BJ (cell line): ENCODE measurements at regions not wholly inside any gene's neighbourhood (a gene's known extent, or its start where the extent isn't known, plus 50 kb on each side); places are given as distances from the start of the nearest gene placed in this dataset.

Experiments used
- CTCF ChIA-PET: fragments of 350-600 bp; formaldehyde crosslinking; extraction: SDS; loops from one replicate; lab custom pipeline; 2021; ENCODE audit warnings: antibody characterized with exemption, inconsistent platforms; lab: Yijun Ruan, JAX
- POLR2A ChIA-PET: fragments of 300-600 bp; sonication (Branson Sonifier 250); formaldehyde crosslinking; extraction: SDS; loops from one replicate; lab custom pipeline; 2021; ENCODE audit warnings: antibody characterized with exemption; lab: Charles Lee
- DNase-seq: peaks from one replicate; pipeline ENCODE4 v3.0.0-alpha.2; 2011; ENCODE audit warnings: low read depth
- H3K27me3 ChIP-seq: 2 replicates; pipeline ENCODE4 v1.6.0; 2011; ENCODE audit warnings: low read length; ENCODE audit not compliant: control insufficient read depth, insufficient read depth
- H3K36me3 ChIP-seq: 2 replicates; pipeline ENCODE4 v1.5.1; 2011; ENCODE audit warnings: low read length; ENCODE audit not compliant: control insufficient read depth, insufficient read depth
- H3K4me3 ChIP-seq: 2 replicates; pipeline ENCODE4 v1.5.1; 2011; ENCODE audit warnings: low read depth, mild to moderate bottlenecking, control low read depth, low read length
- TF ChIP-seq, protein P1 (sequence below): IDR thresholded peaks from 2 replicates; pipeline ENCODE4 v1.5.1; 2011; ENCODE audit warnings: low read depth, mild to moderate bottlenecking, control low read depth, inconsistent platforms, low read length, moderate library complexity; ENCODE audit not compliant: insufficient read depth

DNA sequence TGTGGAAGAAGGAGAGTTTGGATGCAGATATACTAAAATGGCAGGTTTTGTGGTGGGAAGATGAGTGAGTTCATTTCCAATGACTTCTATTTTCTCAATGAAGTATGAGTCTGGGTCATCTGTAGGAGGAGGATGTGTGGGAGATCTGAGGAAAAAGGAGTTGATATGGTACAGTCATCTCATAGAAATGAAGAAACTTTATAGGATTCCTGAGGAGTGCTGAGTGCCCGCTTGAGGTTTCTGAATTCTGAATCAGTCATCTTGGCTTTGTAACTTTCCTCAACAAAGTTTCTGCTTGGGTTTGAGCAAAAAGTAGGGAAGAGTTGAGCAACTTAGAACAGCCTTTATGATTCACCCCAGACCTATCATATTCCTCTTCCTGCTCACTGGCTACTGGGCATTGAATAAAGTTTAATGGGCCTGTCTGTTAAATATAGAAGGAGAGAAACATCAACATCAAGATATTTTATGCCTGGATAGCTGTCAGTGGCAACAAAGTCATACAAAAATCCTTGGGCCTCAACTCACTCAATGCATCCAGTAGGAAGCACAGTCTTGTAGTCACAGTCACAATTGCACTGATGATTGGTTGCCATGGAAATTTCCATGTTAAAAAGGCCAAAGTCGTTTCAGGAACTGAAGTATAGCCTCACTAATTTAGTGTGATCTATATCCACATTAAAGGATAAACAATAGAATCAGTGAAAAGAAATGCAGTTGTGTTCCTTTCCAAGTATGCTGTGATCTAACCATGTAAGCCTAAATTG is 284.7 kb downstream of the DUSP6 start:
- ChIA-PET POLR2A (no interaction called here), CTCF (no interaction called here)
- Histone ChIP-seq H3K27me3 (no peaks in the 10 kb centered on the region), H3K4me3 (no peak overlapping the region), H3K36me3 (no peaks in the 10 kb centered on the region)
- peak; percentile 85 for DNase-seq
- TF ChIP-seq, protein P1, sequence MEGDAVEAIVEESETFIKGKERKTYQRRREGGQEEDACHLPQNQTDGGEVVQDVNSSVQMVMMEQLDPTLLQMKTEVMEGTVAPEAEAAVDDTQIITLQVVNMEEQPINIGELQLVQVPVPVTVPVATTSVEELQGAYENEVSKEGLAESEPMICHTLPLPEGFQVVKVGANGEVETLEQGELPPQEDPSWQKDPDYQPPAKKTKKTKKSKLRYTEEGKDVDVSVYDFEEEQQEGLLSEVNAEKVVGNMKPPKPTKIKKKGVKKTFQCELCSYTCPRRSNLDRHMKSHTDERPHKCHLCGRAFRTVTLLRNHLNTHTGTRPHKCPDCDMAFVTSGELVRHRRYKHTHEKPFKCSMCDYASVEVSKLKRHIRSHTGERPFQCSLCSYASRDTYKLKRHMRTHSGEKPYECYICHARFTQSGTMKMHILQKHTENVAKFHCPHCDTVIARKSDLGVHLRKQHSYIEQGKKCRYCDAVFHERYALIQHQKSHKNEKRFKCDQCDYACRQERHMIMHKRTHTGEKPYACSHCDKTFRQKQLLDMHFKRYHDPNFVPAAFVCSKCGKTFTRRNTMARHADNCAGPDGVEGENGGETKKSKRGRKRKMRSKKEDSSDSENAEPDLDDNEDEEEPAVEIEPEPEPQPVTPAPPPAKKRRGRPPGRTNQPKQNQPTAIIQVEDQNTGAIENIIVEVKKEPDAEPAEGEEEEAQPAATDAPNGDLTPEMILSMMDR = no peak

DNA sequence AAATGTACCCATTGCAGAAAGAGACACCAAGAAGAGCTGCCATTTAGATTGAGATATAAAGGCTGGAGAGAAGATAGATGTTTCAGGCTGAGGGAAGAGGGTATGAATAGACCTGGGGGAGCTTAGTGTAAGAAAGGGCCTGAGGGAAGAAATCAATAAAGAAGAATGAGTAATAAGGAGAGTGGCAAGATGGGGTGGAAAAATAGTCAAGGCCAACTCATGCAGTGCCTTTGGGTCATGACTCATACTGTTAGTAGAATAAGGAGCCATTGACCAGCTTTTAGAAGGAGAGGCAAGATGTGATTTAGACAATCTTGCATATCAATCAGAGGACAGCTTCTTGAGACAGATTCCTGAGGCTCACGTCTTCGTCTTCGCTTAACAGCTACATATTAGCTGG is 287.5 kb downstream of the DUSP6 start:
- DNase-seq = peak; percentile 44
- H3K36me3 ChIP-seq = no peaks in the 10 kb centered on the region
- ChIA-PET POLR2A (interaction anchor here (0.8 kb wide), 1 partner anchor 92 kb away, joined by 3 read pairs; no protein-coding TSS in a partner anchor), CTCF (interaction anchor here (0.7 to 2.5 kb wide), 2 partner anchors 14 to 385 kb away, joined by 3 to 7 read pairs; no protein-coding TSS in a partner anchor)
- H3K4me3 ChIP-seq = no peak overlapping the region
- TF ChIP-seq, protein P1 = no peak
- no peaks in the 10 kb centered on the region for H3K27me3 ChIP-seq

DNA sequence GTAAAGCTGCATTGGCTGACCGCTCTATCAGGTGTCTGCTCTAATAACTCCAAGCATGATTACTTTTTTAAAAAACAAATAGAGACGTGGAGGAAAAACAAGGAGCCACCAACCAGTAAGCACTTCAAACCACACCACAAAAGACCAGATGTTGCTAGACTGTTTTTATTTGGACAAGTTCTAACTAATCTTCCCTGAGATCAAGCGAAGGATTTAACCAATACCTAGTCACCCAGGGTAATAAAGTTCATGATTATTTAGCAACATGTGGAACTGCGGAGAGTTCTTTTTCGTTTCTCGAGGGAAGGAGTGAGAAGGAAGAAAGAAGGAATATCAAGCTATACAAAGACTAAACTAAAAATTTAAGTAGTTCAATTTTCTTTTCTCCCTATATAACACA is 288.1 kb downstream of the DUSP6 start:
- TF ChIP-seq, protein P1 = no peak
- POLR2A ChIA-PET = interaction anchor here (0.8 kb wide), 1 partner anchor 93 kb away, joined by 3 read pairs; no protein-coding TSS in a partner anchor
- no peaks in the 10 kb centered on the region for H3K36me3 ChIP-seq
- CTCF ChIA-PET = interaction anchor here (0.7 to 2.5 kb wide), 4 partner anchors 13 to 461 kb away, joined by 3 to 7 read pairs (median 4); partner anchors contain the start of gene GALNT4
- no peak for DNase-seq
- no peaks in the 10 kb centered on the region for H3K27me3 ChIP-seq
- no peak overlapping the region for H3K4me3 ChIP-seq

DNA sequence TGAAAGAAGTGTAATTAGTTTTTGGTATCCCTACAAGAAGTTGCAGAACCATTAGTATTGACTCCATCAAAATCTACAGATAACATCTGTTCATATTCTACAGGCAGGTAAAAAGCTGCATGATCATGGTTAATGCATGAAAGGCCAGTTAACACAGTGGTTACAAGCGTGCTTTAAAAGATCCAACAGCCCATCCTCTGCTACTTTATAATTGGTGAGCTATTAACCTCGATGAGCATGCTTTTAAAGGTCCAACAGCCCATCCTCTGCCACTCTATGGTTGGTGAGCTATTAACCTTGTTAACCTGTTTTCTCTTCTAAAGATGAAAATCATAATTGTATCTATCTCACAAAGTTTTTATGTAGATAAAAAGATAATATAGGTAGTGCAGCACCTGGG is 289.3 kb downstream of the DUSP6 start:
- ChIA-PET POLR2A (no interaction called here), CTCF (interaction anchor here (1.0 to 2.6 kb wide), 5 partner anchors 12 to 462 kb away, joined by 3 to 9 read pairs (median 4); partner anchors contain the start of genes DUSP6 and GALNT4)

More for the DNA sequence above, 289.3 kb downstream of the DUSP6 start:
- Histone ChIP-seq H3K4me3 (no peak overlapping the region), H3K36me3 (no peaks in the 10 kb centered on the region), H3K27me3 (no peaks in the 10 kb centered on the region)
- DNase-seq = no peak
- TF ChIP-seq, protein P1 = no peak
